ENCODE measurements at regions not wholly inside any gene's neighbourhood (a gene's known extent, or its start where the extent isn't known, plus 50 kb on each side); places are given as distances from the start of the nearest gene placed in this dataset.

DNA sequence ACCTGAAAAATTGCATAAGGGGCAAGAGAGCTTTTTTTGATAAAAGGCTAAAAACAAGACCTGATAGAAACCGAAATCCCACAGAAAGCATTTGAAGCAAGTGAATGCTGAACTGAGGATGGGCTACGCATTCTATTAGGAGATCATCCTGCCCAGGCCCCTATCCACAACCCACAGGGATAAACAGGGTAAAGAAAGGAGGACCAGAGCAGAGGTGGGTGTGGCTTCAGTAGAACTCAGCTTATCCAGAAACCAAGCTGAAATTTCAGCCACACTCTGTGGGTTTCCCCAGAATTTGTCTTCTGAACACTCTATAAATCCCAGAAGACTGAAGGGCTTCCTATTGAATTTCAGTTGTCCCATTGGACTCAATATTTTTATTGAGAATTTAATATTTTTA lies 195.1 kb downstream of the ETS1 start:
- WGBS, 2 experiments (ENCODE audit: insufficient coverage in 1 of 2, insufficient read length in 1 of 2) = 91 to 100% methylated on average over 1 to 2 of the region's 2 CpGs
- Mint-ChIP-seq H3K4me1 (peaks cover 11% of the 10 kb centered on the region), H3K27ac (no peak overlapping the region), H3K4me3 (no peak overlapping the region), H3K27me3 (ENCODE audit: insufficient read depth) (no peaks in the 10 kb centered on the region), H3K36me3 (ENCODE audit: low read depth) (no peaks in the 10 kb centered on the region), H3K9me3 (no peaks in the 10 kb centered on the region)
- no peaks in the 10 kb centered on the region for H3K27me3 ChIP-seq (ENCODE audit: control insufficient read depth, insufficient read depth, low read length, poor library complexity, severe bottlenecking)
- no peak overlapping the region for H3K4me3 ChIP-seq (ENCODE audit: low read length)
- H3K4me1 ChIP-seq (ENCODE audit: control insufficient read depth, insufficient read depth, low read length) = peaks cover 6% of the 10 kb centered on the region
- DNase-seq = no peak
- no peak overlapping the region for H3K27ac ChIP-seq (ENCODE audit: low read depth, low read length)
- TF ChIP-seq, protein P1, sequence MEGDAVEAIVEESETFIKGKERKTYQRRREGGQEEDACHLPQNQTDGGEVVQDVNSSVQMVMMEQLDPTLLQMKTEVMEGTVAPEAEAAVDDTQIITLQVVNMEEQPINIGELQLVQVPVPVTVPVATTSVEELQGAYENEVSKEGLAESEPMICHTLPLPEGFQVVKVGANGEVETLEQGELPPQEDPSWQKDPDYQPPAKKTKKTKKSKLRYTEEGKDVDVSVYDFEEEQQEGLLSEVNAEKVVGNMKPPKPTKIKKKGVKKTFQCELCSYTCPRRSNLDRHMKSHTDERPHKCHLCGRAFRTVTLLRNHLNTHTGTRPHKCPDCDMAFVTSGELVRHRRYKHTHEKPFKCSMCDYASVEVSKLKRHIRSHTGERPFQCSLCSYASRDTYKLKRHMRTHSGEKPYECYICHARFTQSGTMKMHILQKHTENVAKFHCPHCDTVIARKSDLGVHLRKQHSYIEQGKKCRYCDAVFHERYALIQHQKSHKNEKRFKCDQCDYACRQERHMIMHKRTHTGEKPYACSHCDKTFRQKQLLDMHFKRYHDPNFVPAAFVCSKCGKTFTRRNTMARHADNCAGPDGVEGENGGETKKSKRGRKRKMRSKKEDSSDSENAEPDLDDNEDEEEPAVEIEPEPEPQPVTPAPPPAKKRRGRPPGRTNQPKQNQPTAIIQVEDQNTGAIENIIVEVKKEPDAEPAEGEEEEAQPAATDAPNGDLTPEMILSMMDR (conservative IDR thresholded peaks at IDR 0.05) = no peak
- no peaks in the 10 kb centered on the region for H3K9me3 ChIP-seq (ENCODE audit: control insufficient read depth, low read length)
- H3K9ac ChIP-seq (ENCODE audit: extremely low read depth, low read length, poor library complexity, severe bottlenecking) = no peak overlapping the region
- H3K36me3 ChIP-seq (ENCODE audit: control insufficient read depth, insufficient read depth, low read length) = no peaks in the 10 kb centered on the region

DNA sequence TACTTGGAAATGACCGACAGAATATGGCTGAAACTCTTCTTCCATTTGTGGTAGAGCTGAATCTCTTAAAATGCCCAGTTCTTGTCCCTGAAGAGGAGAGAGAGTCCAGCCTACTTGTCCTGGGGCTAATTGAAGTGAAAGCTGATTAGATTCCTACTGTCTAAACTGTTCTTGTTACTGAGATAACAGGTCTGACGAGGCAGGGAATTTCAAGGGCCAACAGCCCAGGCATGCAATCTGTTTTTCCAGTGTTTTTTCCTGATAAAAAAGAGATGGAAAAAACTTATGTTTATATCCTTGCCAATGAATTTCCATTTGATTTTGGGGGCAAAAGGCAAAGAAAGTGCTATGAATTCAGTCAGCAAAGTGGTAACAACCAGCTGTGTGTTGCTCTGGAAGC lies 195.5 kb downstream of the ETS1 start:
- no peak overlapping the region for H3K4me3 Mint-ChIP-seq
- WGBS, 2 experiments (ENCODE audit: insufficient coverage in 1 of 2, insufficient read length in 1 of 2) = 71 to 96% methylated on average over 2 of the region's 2 CpGs
- Histone ChIP-seq H3K9ac (ENCODE audit: extremely low read depth, low read length, poor library complexity, severe bottlenecking) (no peak overlapping the region), H3K27me3 (ENCODE audit: control insufficient read depth, insufficient read depth, low read length, poor library complexity, severe bottlenecking) (no peaks in the 10 kb centered on the region), H3K4me3 (ENCODE audit: low read length) (no peak overlapping the region), H3K36me3 (ENCODE audit: control insufficient read depth, insufficient read depth, low read length) (no peaks in the 10 kb centered on the region), H3K27ac (ENCODE audit: low read depth, low read length) (no peak overlapping the region), H3K9me3 (ENCODE audit: control insufficient read depth, low read length) (no peaks in the 10 kb centered on the region), H3K4me1 (ENCODE audit: control insufficient read depth, insufficient read depth, low read length) (peaks cover 6% of the 10 kb centered on the region)
- no peaks in the 10 kb centered on the region for H3K36me3 Mint-ChIP-seq (ENCODE audit: low read depth)
- no peak overlapping the region for H3K27ac Mint-ChIP-seq
- no peaks in the 10 kb centered on the region for H3K9me3 Mint-ChIP-seq
- TF ChIP-seq, protein P1 (conservative IDR thresholded peaks at IDR 0.05) = no peak
- no peak for DNase-seq
- no peaks in the 10 kb centered on the region for H3K27me3 Mint-ChIP-seq (ENCODE audit: insufficient read depth)
- H3K4me1 Mint-ChIP-seq = peaks cover 11% of the 10 kb centered on the region

DNA sequence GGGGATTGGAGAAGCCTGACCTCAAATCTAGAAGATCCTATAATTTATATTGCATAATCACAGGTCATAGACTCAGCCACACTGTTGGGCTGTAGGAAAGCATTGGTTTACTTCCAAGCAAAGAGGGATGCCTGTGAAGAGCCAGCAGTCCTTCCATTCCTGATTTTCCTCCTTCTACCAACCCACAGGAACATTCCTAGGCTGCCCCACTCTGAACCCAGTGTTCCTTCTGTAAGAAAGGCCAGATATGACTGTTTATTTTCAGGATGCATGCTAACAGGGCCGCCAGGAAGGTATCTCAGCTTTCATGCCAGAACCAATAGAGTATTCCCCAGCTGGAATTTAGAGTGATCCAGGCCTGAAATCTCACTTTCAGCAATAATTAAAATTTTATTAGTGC lies 197.1 kb downstream of the ETS1 start:
- Histone ChIP-seq H3K27ac (ENCODE audit: low read depth, low read length) (no peak overlapping the region), H3K36me3 (ENCODE audit: control insufficient read depth, insufficient read depth, low read length) (no peaks in the 10 kb centered on the region), H3K4me1 (ENCODE audit: control insufficient read depth, insufficient read depth, low read length) (peaks cover 6% of the 10 kb centered on the region), H3K4me3 (ENCODE audit: low read length) (no peak overlapping the region), H3K9ac (ENCODE audit: extremely low read depth, low read length, poor library complexity, severe bottlenecking) (no peak overlapping the region), H3K9me3 (ENCODE audit: control insufficient read depth, low read length) (no peaks in the 10 kb centered on the region), H3K27me3 (ENCODE audit: control insufficient read depth, insufficient read depth, low read length, poor library complexity, severe bottlenecking) (no peaks in the 10 kb centered on the region)
- no peaks in the 10 kb centered on the region for H3K9me3 Mint-ChIP-seq
- H3K36me3 Mint-ChIP-seq (ENCODE audit: low read depth) = no peaks in the 10 kb centered on the region
- no peaks in the 10 kb centered on the region for H3K27me3 Mint-ChIP-seq (ENCODE audit: insufficient read depth)
- no peak for DNase-seq
- H3K4me1 Mint-ChIP-seq = peaks cover 10% of the 10 kb centered on the region
- no peak overlapping the region for H3K27ac Mint-ChIP-seq
- WGBS, 2 experiments (ENCODE audit: insufficient coverage in 1 of 2, insufficient read length in 1 of 2) = 88 to 100% methylated on average over 1 of the region's 1 CpG
- no peak overlapping the region for H3K4me3 Mint-ChIP-seq
- TF ChIP-seq, protein P1 (conservative IDR thresholded peaks at IDR 0.05) = no peak
